Stimulated activated CD4-positive, alpha-beta T cell treated with anti-CD3 and anti-CD28 coated beads, Interleukin-15, amount 100 ng/mL, for 48 hours (primary cell): ENCODE measurements at regions not wholly inside any gene's neighbourhood (a gene's known extent, or its start where the extent isn't known, plus 50 kb on each side); places are given as distances from the start of the nearest gene placed in this dataset.
A peak's percentile ranks its signal among the peaks of the same experiment; 100 is the strongest.
"Not testable (repeated sequence)": the region's sequence is repeated elsewhere in the genome, so short reads cannot be mapped to it uniquely, and the experiment has no call there.

Experiments used
- DNase-seq, 2 donors: peaks; one replicate each; pipeline ENCODE4 v3.0.0-alpha.2; 2020; ENCODE audit warnings: low read depth in 2 of 2

- no peak for DNase-seq
Measured at GRCh38 chr15:69554279-69554961, 101.8 kb downstream of the RPLP1 start.

- DNase-seq, result no peak
Measured at GRCh38 chr15:69555080-69555479, 102.5 kb downstream of the RPLP1 start.

- DNase-seq, result no peak
Measured at GRCh38 chr15:69556344-69556743, 103.7 kb downstream of the RPLP1 start.

GRCh38 chr15:69557020-69557706 lies 104.5 kb downstream of the RPLP1 start:
- no peak for DNase-seq

GRCh38 chr15:69557707-69558409 lies 105.2 kb downstream of the RPLP1 start:
- no peak for DNase-seq

- no peak for DNase-seq
Measured at GRCh38 chr15:69559440-69560190, 107.0 kb downstream of the RPLP1 start.

GRCh38 chr15:69561071-69561784 lies 108.6 kb downstream of the RPLP1 start:
- DNase-seq, result no peak

GRCh38 chr15:69562116-69562515 lies 109.5 kb downstream of the RPLP1 start:
- no peak for DNase-seq

GRCh38 chr15:69562564-69562963 lies 109.9 kb downstream of the RPLP1 start:
- no peak for DNase-seq

GRCh38 chr15:69565066-69565655 lies 112.5 kb downstream of the RPLP1 start:
- DNase-seq, result no peak

- DNase-seq, result not testable (repeated sequence)
Measured at GRCh38 chr15:69567238-69567760, 114.7 kb downstream of the RPLP1 start.

GRCh38 chr15:69568173-69569009 lies 115.8 kb downstream of the RPLP1 start:
- DNase-seq, result no peak

- no peak for DNase-seq
Measured at GRCh38 chr15:69570454-69570853, 117.8 kb downstream of the RPLP1 start.

- DNase-seq, result no peak
Measured at GRCh38 chr15:69570997-69571396, 118.4 kb downstream of the RPLP1 start.

- not testable (repeated sequence) for DNase-seq
Measured at GRCh38 chr15:69573278-69573677, 120.7 kb downstream of the RPLP1 start.

GRCh38 chr15:69573815-69574475 lies 121.3 kb downstream of the RPLP1 start:
- DNase-seq, result peak; percentile 65 to 68

GRCh38 chr15:69574506-69574905 lies 121.9 kb downstream of the RPLP1 start:
- DNase-seq, result no peak

GRCh38 chr15:69575387-69575786 lies 122.8 kb downstream of the RPLP1 start:
- DNase-seq, result no peak

GRCh38 chr15:69576035-69576526 lies 123.5 kb downstream of the RPLP1 start:
- DNase-seq, result peak; percentile 56 to 65
